ENCODE measurements at regions not wholly inside any gene's neighbourhood (a gene's known extent, or its start where the extent isn't known, plus 50 kb on each side); places are given as distances from the start of the nearest gene placed in this dataset.

GRCh38 chr21:35896060-35896459, 164.3 kb downstream of the SETD4 start:
- DNase-seq (ENCODE audit: low read depth in 2 of 2): no peak

GRCh38 chr21:35895598-35895997, 164.7 kb downstream of the SETD4 start:
- DNase-seq (ENCODE audit: low read depth in 2 of 2): no peak

GRCh38 chr21:35893156-35893555, 167.2 kb downstream of the SETD4 start:
- DNase-seq (ENCODE audit: low read depth in 2 of 2): no peak

GRCh38 chr21:35886887-35887286, 173.4 kb downstream of the SETD4 start:
- no peak for DNase-seq (ENCODE audit: low read depth in 2 of 2)

- DNase-seq (ENCODE audit: low read depth in 2 of 2): no peak
Measured at GRCh38 chr21:35885942-35886541, 174.3 kb downstream of the SETD4 start.

- no peak for DNase-seq (ENCODE audit: low read depth in 2 of 2)
Measured at GRCh38 chr21:35882791-35883240, 177.5 kb downstream of the SETD4 start.

- DNase-seq (ENCODE audit: low read depth in 2 of 2): no peak
Measured at GRCh38 chr21:35873441-35873840, 186.9 kb downstream of the SETD4 start.

- DNase-seq (ENCODE audit: low read depth in 2 of 2): no peak
Measured at GRCh38 chr21:35871906-35872305, 188.4 kb downstream of the SETD4 start.

- DNase-seq (ENCODE audit: low read depth in 2 of 2): no peak
Measured at GRCh38 chr21:35868869-35869223, 191.5 kb downstream of the SETD4 start.

- no peak for DNase-seq (ENCODE audit: low read depth in 2 of 2)
Measured at GRCh38 chr21:35868005-35868868, 192.1 kb downstream of the SETD4 start.

GRCh38 chr21:35864039-35864438, 196.3 kb downstream of the SETD4 start:
- no peak for DNase-seq (ENCODE audit: low read depth in 2 of 2)

- no peak for DNase-seq (ENCODE audit: low read depth in 2 of 2)
Measured at GRCh38 chr21:35862969-35863368, 197.4 kb downstream of the SETD4 start.

- DNase-seq (ENCODE audit: low read depth in 2 of 2): no peak
Measured at GRCh38 chr21:35861661-35862060, 198.7 kb downstream of the SETD4 start.

- DNase-seq (ENCODE audit: low read depth in 2 of 2): no peak
Measured at GRCh38 chr21:35860189-35860869, 200.0 kb downstream of the SETD4 start.

GRCh38 chr21:35859677-35860076, 200.6 kb downstream of the SETD4 start:
- no peak for DNase-seq (ENCODE audit: low read depth in 2 of 2)

GRCh38 chr21:35857095-35857494, 203.2 kb downstream of the SETD4 start:
- DNase-seq (ENCODE audit: low read depth in 2 of 2): no peak

GRCh38 chr21:35855484-35855883, 204.8 kb downstream of the SETD4 start:
- no peak for DNase-seq (ENCODE audit: low read depth in 2 of 2)

- no peak for DNase-seq (ENCODE audit: low read depth in 2 of 2)
Measured at GRCh38 chr21:35854281-35854680, 206.0 kb downstream of the SETD4 start.

GRCh38 chr21:35853321-35854239, 206.7 kb downstream of the SETD4 start:
- DNase-seq (ENCODE audit: low read depth in 2 of 2): no peak

- DNase-seq (ENCODE audit: low read depth in 2 of 2): no peak
Measured at GRCh38 chr21:35852820-35853219, 207.5 kb downstream of the SETD4 start.

- no peak for DNase-seq (ENCODE audit: low read depth in 2 of 2)
Measured at GRCh38 chr21:35850542-35851103, 209.7 kb downstream of the SETD4 start.
